UCSD-AML1 (cell line): ENCODE measurements at regions not wholly inside any gene's neighbourhood (a gene's known extent, or its start where the extent isn't known, plus 50 kb on each side); places are given as distances from the start of the nearest gene placed in this dataset.

Source experiments
- DNase-seq: peaks from one replicate; lab custom pipeline; 2025; ENCODE audit not compliant: unreplicated experiment; lab: John Stamatoyannopoulos, UW

GRCh38 chr5:54746777-54747398 lies 229.3 kb downstream of the SNX18 start:
- no peak for DNase-seq

DNA sequence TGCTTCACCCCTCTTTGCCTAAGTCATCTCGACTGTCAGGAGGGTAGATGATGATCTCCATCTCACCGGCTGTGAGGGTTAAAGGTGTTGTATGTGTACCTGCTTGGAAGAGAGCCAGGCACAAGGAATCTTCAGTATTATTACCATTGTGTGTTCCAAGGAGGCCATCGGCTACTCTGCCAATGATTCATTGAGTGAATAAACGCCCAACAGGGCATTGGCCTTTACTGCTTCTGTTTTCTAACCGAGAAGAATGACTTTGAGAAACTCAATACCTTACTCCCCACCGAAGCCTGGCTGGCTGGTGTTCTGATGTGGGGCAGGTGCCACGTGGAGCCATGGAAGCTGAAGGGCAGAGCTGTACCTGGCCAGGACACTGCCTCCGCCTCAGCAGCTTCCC lies 228.8 kb downstream of the SNX18 start:
- DNase-seq = no peak

GRCh38 chr5:54745599-54745998 lies 228.0 kb downstream of the SNX18 start:
- no peak for DNase-seq

GRCh38 chr5:54743997-54744788 lies 226.6 kb downstream of the SNX18 start:
- peak; percentile 11 for DNase-seq

DNA sequence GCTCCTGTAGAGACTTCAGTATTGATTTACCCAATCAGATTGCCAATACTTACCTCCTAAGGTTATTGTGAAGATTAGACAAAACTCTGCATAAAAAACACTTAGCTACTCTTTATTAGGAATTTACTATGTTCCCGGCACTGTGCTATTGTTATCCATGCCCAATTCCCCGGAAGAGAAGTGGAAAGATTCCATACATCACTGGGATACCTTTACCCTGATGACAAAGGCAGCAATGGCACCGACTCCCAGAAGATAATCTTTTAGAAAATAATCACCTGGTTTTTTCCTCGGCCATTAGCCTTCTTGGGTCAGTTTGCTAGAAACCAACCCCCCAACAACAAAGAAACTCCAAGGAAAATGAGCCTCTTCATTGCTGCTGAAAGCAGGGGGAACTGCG lies 226.0 kb downstream of the SNX18 start:
- DNase-seq = no peak

- DNase-seq = no peak
These were observed 224.9 kb downstream of the SNX18 start for GRCh38 chr5:54742417-54742891.

DNA sequence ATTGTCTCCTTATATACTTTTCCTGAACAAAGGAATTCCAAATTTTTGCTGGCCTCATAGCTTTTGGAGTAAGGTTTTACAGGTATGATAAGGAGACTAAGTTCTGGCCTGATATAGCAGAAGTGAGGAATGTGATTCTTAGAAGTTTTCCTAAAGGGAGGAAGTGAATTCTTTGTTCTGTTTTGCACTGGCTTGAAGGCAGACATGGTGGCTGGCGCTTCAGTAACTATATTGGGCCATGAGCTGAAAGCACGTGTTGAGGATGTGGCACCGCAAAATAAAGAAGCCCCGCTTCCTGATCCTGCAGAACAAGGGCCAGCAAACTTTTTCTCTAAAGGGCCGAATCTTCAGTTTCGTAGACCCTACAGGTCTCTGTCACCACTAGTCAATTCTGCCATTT lies 224.2 kb downstream of the SNX18 start:
- no peak for DNase-seq

DNA sequence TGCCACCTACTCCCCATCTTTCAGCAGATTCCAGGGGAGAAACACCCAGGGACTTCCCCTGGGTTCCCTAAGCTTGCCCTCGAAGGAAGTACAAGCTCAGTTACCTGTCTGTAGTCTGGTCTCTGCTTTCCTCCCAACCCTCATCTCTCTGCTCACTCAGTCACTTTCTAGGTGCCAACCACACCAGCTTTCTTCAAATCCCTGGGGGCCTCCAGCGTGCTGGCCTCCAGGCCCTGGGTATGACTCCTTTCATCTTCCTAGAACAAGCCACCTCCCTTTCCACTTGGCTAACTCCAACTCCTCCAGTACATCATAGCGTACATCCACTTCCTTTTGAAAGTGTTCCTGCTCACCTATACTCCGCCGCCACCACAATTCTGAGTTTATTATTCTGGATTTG lies 222.6 kb downstream of the SNX18 start:
- no peak for DNase-seq

GRCh38 chr5:54739371-54739770 lies 221.8 kb downstream of the SNX18 start:
- DNase-seq = no peak

DNA sequence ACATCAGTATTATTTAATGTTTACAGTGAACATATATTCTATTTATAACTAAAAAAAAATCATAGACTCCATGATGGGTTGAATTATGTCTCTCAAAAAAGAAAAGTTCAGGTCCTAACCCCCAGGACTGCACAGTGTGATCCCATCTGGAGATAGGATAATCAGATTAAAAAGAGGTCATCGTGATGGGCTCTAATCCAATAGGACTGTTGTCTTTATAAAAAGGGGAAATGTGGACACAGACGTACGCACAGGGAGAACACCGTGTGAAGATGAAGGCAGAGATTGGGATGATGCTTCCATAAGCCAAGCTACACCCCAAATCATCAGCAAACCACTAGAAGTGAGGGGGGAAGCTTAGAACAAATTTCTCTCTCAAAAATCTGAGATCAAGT lies 221.4 kb downstream of the SNX18 start:
- no peak for DNase-seq

DNA sequence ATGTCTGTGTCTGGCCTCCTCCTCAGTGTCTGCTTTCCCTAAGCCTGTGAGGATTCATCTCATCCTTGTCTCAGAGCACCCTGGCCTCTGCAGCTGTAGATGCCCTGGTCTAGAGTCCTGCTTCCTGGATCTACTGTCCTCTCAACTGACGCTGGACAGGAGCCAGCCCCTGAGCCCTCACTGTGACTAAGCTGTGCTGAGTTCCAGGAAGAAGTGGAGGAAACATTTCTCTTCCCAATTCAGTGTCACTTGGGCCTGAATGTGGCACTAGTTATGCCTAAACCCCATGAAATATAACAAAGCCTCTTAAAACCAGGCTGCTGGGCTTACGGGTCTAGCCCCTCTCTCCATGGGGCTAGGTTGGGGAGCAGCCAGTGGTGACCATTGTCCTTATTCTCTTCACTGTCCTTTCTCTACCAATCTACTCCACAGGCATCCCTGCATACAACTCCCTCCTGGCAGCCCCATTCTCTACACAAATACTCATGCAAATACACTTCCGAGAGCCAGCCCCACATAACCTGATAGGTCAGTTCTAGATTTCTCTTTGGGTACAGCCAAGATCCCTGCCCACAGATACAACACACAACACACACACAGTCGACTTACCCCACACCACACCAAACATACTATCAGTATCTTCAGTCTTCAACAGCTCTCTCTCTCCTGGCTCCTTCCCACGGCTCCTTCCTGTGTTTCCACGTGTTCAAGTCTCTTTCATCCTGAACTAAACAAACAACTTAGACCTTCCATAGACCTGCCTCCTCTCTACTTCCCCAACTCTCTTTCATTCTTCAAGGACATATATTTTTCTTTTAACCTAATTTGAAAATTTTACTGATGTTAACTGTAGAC lies 220.8 kb downstream of the SNX18 start:
- no peak for DNase-seq

DNA sequence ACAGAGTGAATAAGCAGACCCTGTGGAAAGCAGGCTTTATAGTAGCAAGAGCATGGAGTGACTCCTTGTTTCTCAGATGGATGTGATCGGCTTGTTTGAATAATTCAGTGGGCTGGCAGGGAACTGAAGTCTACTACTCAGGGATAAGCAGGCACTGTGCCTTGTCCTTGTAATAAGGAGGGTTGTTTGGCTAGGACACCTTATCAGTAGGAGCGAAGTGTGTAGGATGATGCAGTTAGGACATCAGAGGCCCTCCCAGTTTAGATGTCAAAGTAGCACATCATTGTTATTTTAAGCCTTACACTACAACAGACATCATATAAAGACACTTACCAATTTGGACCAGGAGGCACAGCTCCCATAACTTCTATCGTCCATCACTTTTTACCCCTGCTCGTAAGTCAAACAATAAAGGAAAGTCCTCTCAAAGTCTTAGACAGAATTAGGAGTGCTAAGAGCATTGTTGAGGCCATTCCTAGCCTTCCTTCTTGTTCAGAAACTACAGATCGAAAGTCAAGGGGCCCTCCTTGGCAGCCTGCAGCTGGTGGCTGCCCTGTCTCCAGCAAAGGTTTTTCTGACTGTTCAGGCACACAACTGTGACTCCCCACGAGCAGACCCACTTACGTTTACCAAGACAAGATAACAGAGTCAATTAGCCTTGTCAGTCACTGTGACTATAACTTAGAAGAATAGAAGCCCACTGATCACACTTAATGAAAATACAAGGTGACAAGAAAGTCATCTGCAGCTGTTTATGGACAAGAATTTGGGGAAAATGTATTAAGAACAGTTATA lies 218.6 kb downstream of the SNX18 start:
- no peak for DNase-seq

DNA sequence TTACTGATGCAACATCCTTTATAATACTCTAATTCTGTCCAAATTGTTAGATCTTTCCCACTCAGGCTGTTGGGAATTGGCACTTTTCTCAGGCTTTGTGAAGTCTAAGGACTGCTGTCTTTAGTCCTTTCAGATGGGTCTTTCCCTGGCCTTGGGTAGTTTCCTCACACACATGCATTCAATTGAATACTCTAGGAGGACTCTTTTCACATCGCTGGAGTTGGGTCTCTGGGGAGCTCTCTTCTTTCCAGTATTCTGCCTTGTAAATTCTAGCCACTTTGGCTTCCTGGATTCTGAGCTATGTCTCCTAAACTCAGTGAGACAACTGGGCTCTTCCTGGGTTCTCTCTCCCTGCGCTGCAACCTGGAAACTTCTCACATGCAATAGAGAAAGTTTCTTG lies 215.5 kb downstream of the SNX18 start:
- no peak for DNase-seq

DNA sequence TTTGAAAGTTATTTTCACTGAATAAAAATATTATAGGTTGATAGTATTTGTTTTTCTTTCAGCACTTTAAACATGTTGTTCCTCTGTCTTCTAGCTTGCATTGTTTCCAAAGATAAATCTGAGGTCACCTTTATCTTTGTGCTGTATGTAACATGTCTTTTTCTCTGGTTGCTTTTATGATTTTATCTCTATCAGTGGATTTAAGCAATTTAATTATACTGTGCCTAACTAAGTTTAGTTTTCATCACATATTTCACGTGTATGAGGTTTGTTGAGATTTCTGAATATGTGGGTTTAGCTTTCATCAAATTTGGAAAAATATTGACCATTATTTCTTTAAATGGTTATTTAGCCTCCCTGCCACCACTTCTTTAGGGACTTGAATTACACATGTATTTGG lies 214.5 kb downstream of the SNX18 start:
- no peak for DNase-seq

- no peak for DNase-seq
These were observed 211.0 kb downstream of the SNX18 start for GRCh38 chr5:54728588-54728915.

DNA sequence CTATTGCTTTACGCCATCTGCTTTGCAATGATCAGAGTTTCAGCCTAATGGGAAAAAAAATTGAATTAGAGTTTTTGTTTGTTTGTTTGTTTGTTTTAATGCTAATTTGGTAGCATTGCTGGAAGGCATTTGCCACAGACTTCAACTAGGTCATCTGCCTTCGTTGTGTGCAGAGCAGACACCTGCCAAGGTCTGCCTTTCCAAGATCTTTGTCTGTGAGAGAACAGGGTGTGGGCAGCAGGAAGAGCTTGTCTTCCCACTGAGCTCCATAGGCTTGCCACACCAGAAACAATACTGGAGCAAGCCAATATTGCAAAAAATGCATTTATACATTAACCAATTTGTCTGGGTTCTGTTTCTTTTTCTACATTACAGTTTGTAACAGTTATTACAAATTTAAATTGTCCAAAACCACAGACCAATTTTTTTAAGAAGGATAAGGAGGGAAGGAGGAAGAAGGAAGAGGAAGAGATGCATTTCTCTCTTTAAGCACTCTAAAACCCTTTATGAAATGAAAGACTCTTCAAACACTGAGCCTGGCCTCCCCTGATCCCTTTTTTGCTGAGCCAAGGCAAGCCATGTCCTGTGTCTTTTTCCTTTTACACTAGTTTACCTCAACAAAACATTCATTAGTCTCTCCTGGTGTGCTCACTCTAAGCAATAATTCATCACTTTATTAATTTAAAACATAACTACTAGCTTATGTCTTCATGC lies 210.5 kb downstream of the SNX18 start:
- no peak for DNase-seq

DNA sequence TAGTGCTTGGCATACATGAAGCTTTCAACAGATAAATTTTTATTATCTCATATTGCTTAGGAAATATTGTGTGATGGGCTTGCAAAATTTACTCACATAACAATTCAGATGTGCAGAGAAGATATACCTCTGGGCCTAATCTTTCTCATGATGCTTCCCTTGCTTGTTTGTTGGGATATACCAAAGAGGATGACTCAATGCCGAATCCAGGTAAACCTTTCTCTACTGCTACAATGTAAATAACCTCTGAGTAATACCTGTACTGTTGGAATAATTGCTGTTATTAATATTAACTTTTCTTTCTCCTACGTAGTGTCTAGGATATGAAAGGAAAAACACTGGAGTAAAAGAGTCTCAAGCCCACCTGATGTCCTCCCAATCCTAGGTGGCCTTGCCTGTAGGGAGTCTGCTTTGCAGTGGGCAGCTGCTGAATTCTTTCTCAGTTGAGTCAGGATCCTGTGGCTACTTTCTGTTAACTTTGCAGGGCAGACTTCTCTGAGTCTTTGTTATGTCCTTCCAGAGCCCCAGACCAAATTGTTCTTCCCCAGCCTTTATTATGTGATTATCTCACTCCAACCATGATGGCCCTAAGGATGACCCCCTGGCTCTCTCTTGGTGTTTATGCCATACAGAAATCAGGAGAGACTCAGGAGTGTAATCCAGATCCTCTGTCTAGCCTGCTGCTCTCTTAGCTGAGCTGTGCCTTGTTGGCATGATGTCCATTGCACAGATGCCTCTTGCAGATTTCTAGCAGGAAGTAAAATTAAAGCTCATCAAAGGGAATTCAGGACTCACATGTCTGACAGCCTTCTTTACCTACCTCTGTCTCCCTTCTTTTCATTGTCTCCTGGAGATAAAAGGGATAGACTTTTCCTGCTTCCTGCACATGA lies 208.1 kb downstream of the SNX18 start:
- DNase-seq = no peak

- no peak for DNase-seq
These were observed 205.4 kb downstream of the SNX18 start for GRCh38 chr5:54722846-54723433.
